SU-DHL-6 (cell line): ENCODE measurements at regions not wholly inside any gene's neighbourhood (a gene's known extent, or its start where the extent isn't known, plus 50 kb on each side); places are given as distances from the start of the nearest gene placed in this dataset.

Source experiments
- H2AFZ ChIP-seq: fragments of 200-600 bp; sonication (generic); 2 replicates; pipeline ENCODE4 v1.6.1; 2014; ENCODE audit warnings: low read depth, mild to moderate bottlenecking, moderate library complexity, mixed read lengths, antibody characterized with exemption, low read length; ENCODE audit not compliant: severe bottlenecking
- H3F3A ChIP-seq: fragments of 200-600 bp; shearing (Covaris generic); 2 replicates; pipeline ENCODE4 v1.6.0; 2016; ENCODE audit warnings: antibody characterized with exemption, mild to moderate bottlenecking; ENCODE audit not compliant: insufficient read depth
- H3K27ac ChIP-seq: fragments of 200-600 bp; sonication (generic); 2 replicates; pipeline ENCODE4 v1.5.1; 2016; ENCODE audit warnings: low read depth, mild to moderate bottlenecking, low read length, moderate library complexity, mixed read lengths
- H3K27me3 ChIP-seq: fragments of 200-600 bp; sonication (generic), shearing (Covaris generic); 2 replicates; pipeline ENCODE4 v1.6.0; 2014; ENCODE audit warnings: mild to moderate bottlenecking, low read length
- H3K36me3 ChIP-seq: fragments of 200-600 bp; sonication (generic); 2 replicates; pipeline ENCODE4 v1.6.1; 2014; ENCODE audit warnings: mild to moderate bottlenecking, low read length, mixed read lengths
- H3K4me2 ChIP-seq: fragments of 300-600, 200-600 bp; shearing (Covaris generic), sonication (generic); 2 replicates; pipeline ENCODE4 v1.6.0; 2014; ENCODE audit warnings: low read length, low read depth, mild to moderate bottlenecking; ENCODE audit not compliant: poor library complexity, severe bottlenecking
- H3K4me3 ChIP-seq: fragments of 200-600 bp; sonication (generic); 2 replicates; pipeline ENCODE4 v1.5.1; 2014; ENCODE audit warnings: antibody characterized with exemption, low read length, mild to moderate bottlenecking, mixed read lengths; ENCODE audit not compliant: insufficient read depth, poor library complexity, severe bottlenecking
- H3K79me2 ChIP-seq: fragments of 200-600 bp; sonication (generic); 2 replicates; pipeline ENCODE4 v1.6.1; 2014; ENCODE audit warnings: mild to moderate bottlenecking, low read length, moderate library complexity; ENCODE audit not compliant: insufficient read depth
- H3K9ac ChIP-seq: fragments of 200-600 bp; sonication (generic); 2 replicates; pipeline ENCODE4 v1.7.0; 2014; ENCODE audit warnings: mild to moderate bottlenecking, low read length
- H3K9me2 ChIP-seq: fragments of 200-600 bp; sonication (generic); replicated peaks from 2 replicates; pipeline ENCODE4 v1.6.1; 2014; ENCODE audit warnings: low read length; ENCODE audit not compliant: insufficient read depth
- H3K9me3 ChIP-seq: fragments of 200-600 bp; sonication (generic); 2 replicates; pipeline ENCODE4 v1.6.1; 2014; ENCODE audit warnings: low read length, mixed read lengths; ENCODE audit not compliant: insufficient read depth
- H4K20me1 ChIP-seq: fragments of 200-600 bp; sonication (generic); 2 replicates; pipeline ENCODE4 v1.6.1; 2014; ENCODE audit warnings: low read depth, mild to moderate bottlenecking, antibody characterized with exemption, low read length, moderate library complexity, mixed read lengths
- CTCF ChIP-seq: fragments of 200-600 bp; sonication (generic); IDR thresholded peaks from one replicate; pipeline ENCODE4 v1.5.1; 2017; ENCODE audit warnings: antibody characterized with exemption, mild to moderate bottlenecking, low read length, moderate library complexity; ENCODE audit not compliant: insufficient read depth, poor library complexity, severe bottlenecking
- EZH2phosphoT487 ChIP-seq: fragments of 200-600 bp; sonication (generic), shearing (Covaris generic); conservative IDR thresholded peaks from 2 replicates; pipeline ENCODE4 v1.6.1; 2018; ENCODE audit warnings: mild to moderate bottlenecking, antibody characterized with exemption, low read length, moderate library complexity, mixed read lengths

GRCh38 chrX:124256629-124257380 is 75.7 kb upstream of the TEX13D start:
- Histone ChIP-seq H3K9ac (no peak overlapping the region), H2AFZ (no peak overlapping the region), H3K4me3 (no peak overlapping the region), H3K9me2 (no peaks in the 10 kb centered on the region), H3K9me3 (no peaks in the 10 kb centered on the region), H3K27me3 (no peaks in the 10 kb centered on the region), H3K27ac (no peak overlapping the region), H3K36me3 (no peaks in the 10 kb centered on the region), H4K20me1 (no peaks in the 10 kb centered on the region), H3K79me2 (no peaks in the 10 kb centered on the region), H3F3A (no peaks in the 10 kb centered on the region), H3K4me2 (no peak overlapping the region)
- TF ChIP-seq EZH2phosphoT487 (no peak), CTCF (no peak)

- TF ChIP-seq CTCF: no peak
- TF ChIP-seq EZH2phosphoT487: no peak
- H3K4me2 ChIP-seq: no peak overlapping the region
- no peak overlapping the region for H3K27ac ChIP-seq
- no peak overlapping the region for H2AFZ ChIP-seq
- no peaks in the 10 kb centered on the region for H3F3A ChIP-seq
- H3K9me2 ChIP-seq: no peaks in the 10 kb centered on the region
- no peaks in the 10 kb centered on the region for H3K79me2 ChIP-seq
- H3K9ac ChIP-seq: no peak overlapping the region
- H3K27me3 ChIP-seq: no peaks in the 10 kb centered on the region
- H3K4me3 ChIP-seq: no peak overlapping the region
- no peaks in the 10 kb centered on the region for H3K36me3 ChIP-seq
- H4K20me1 ChIP-seq: no peaks in the 10 kb centered on the region
- H3K9me3 ChIP-seq: no peaks in the 10 kb centered on the region
Measured at GRCh38 chrX:124257924-124258702, 74.3 kb upstream of the TEX13D start.

- H3K9me3 ChIP-seq: no peaks in the 10 kb centered on the region
- H3K27ac ChIP-seq: no peak overlapping the region
- no peaks in the 10 kb centered on the region for H3K27me3 ChIP-seq
- no peaks in the 10 kb centered on the region for H3K36me3 ChIP-seq
- no peaks in the 10 kb centered on the region for H4K20me1 ChIP-seq
- TF ChIP-seq EZH2phosphoT487: no peak
- TF ChIP-seq CTCF: no peak
- no peak overlapping the region for H3K4me2 ChIP-seq
- H3K9ac ChIP-seq: no peak overlapping the region
- no peaks in the 10 kb centered on the region for H3F3A ChIP-seq
- H3K4me3 ChIP-seq: no peak overlapping the region
- no peaks in the 10 kb centered on the region for H3K79me2 ChIP-seq
- H3K9me2 ChIP-seq: no peaks in the 10 kb centered on the region
- H2AFZ ChIP-seq: no peak overlapping the region
Measured at GRCh38 chrX:124260845-124261244, 71.6 kb upstream of the TEX13D start.
